ENCODE measurements at regions not wholly inside any gene's neighbourhood (a gene's known extent, or its start where the extent isn't known, plus 50 kb on each side); places are given as distances from the start of the nearest gene placed in this dataset.
A peak's percentile ranks its signal among the peaks of the same experiment; 100 is the strongest.

DNA sequence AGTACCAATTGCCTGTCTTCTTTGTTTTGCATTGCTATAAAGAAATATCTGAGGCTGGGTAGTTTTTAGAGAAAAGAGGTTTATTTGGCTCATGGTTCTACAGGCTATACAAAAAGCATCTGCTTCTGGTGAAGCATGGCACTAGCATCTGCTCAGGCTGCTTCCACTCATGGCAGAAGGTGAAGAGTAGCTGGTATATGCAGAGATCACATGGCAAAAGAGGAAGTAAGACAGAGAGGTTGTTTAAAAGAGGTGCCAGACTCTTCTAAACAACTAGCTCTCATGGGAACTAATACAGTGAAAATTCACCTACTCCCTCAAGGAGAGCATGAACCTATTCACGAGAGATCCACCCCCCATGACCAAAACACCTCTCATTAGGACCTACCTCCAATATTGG, 56.7 kb upstream of the GUCA2B start:
- no peak for DNase-seq

DNA sequence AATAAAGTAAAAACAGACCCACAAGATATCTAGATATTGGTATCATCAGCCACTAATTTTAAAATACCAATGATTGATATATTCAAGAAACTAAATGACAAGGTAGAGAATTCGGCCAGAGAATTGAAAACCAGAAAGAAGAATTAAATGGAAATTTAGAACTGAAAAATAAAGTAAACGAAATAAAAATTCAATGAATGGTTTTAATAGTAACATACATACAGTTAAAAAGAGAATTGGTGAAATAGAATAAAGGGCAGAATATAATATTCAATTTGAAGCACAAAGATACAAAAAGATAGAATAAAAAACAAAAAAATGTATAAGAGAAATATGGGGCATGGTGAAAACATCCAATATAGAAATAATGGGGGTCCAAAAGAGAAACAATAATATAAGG, 64.0 kb upstream of the GUCA2B start:
- no peak for DNase-seq

DNA sequence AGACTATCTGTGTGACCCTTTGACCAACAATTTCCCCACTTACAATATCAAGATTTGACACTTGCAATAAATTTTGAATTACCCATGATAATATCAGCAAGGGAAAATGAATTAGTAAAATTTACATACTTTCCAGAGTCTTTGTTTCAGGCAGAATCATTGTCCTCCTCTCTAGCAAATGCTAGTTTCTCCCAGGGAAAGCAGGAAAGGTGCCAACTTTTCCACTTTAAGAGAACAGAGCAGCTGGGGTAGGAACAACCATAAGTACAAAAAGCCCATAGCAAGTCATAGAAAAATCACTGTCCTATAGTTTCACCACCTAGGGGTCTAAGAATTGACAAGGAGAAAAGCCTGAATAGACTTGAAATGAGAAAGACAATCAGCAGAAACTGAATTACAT, 67.1 kb upstream of the GUCA2B start:
- no peak for DNase-seq

DNA sequence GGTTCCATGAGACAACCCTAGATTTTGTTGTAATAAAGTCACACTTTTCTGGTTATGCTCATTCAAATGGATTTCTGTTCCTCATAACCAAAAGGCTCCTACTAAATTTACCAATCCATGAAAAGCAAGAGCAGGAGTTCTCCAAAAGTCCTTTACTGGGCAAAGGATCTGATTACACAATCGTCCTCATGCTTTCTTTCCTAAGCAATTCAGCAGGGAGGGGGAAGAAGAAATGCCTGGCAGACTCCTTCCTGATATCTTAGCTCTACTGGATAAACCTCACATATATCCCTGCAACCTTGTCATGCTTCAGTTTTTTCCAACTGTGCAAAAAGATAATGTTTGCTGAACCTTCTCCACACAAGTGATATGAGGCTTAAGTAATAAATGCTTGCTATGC, 67.6 kb upstream of the GUCA2B start:
- no peak for DNase-seq

DNA sequence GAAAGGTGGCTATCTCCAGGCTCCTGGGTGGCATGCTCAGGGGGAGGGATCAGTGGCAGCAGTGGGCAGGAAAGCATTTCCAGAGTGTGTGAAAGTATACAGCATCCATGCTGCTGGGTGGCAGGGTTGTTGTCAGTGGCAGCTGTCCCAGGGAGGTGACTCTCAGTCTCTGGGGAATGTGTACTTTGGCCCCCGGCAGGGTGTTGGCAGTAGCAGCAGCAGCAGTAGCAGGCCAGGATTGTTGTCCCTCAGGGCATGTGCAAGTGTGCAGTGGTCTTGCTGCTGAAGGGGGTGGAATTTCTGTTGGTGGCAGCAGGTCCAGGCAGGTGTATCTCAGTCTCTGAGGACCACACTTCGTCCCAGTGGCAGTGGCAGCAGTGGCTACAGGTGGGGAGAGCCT, 71.7 kb upstream of the GUCA2B start:
- DNase-seq = no peak

DNA sequence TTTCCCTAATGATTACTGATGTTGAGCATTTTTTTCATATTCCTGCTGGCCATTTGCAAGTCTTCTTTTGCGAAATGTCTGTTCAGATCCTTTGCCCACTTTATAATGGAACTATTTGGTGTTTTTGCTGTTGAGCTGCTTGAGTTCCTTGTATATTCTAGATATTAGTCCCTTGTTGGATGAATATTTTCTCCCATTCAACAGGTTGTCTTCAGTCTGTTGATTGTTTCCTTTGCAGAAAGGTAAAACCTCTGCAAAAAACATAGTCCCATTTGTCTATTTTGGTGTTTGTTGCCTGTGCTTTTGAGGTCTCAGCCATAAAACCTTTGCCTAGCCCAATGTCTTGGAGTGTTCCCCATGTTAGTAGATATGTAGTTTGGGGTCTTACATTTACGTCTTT, 78.0 kb upstream of the GUCA2B start:
- DNase-seq = no peak

DNA sequence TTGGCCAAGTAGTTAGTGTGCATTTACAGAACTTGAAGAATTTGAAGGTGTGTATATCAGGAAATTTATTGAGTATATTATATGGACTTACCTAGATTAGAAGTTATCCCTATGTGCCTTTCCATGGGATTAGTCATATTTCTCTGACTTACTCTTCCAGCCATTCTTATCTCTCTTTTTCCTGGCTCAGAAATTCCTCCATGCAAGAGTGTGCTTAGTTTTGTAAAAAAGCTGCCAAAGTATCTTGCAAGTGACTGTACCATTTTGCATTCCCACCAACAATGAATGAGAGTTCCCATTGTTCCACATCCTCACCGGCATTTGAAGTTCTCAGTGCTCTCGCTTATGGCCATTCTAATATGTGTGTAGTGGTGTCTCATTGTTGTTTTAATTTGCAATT, 82.2 kb upstream of the GUCA2B start:
- DNase-seq = no peak

DNA sequence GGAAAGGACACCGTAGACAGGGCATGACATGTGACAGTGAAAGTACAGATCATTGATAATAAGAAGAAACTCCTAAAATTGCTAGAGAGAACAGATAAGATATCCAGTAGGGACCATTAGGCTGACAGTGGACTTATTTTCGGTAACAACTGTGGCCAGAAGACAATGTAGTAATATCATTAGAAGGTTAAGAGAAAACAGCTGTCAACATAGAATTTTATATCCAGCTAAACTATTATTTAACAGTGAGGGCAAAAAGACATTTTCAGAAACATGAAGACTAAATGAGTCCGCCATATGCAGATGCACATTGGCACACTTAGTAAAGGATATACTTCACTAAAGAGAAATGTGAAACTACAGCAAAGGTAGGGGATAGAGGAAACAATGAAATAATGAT, 95.4 kb upstream of the GUCA2B start:
- DNase-seq = no peak

DNA sequence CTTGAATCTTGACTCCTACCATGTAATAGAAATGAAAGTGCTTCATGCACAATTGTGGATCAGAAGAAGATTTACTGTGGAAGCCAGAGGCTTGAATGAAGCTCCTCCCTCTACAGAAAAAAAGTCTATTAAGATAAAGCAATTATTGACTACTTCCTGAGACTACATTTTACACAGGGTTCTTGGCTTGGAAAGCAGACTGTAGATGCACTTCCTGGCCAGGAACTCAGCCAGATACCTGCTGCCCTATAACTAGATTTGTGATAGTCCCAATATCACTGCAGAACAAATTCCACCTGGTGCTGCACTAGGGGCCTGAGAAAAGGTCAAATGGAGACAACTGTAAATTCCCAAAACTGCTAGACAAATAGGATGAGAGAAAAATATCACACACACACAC, 96.8 kb upstream of the GUCA2B start:
- DNase-seq = no peak

DNA sequence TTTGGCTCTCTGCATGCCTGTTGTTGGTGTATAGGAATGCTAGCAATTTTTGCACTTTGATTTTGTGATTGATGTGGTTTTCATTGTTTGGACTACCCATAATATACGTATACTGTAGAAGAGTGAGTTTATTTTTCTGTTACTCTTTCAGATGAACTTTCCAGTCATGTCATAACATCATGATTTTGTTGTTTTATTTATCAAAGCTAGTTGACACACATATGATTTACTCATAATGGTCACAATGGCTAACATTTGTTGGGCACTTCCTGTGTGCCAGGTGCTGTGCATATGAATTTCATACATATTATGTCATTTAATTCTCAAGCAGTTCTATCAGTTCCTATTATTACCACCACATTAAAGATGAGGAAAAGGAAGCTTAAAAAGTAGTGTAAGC, 98.1 kb upstream of the GUCA2B start:
- no peak for DNase-seq

DNA sequence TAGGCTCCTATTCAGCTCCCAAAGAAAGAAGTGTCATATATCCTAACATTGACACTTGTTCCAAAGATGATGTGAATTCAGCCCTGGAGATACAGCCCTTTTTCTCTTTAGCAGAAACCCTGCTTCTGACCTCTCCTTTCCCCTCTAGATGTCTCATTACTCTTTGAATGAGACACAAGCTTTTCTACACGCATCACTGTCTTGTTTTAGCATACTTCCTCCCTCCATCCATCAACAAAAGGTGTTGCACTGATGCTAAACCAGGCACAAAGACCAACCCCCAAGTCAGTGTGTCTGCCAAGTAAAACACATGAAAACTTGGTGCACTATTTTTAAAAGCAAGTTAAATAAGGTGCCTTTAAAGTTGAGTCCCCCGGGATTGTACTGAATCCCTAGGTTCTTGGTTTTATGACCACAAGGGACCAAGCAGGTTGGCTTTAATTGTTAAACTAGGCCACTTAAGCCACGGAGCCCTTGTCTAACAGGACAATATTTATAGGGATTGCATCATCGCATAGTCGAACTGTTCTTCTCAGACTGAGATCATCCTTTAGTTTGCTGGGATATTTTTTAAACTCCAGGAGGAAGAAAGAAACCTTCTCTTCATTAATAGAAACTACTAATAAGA, 101.0 kb upstream of the GUCA2B start:
- no peak for DNase-seq

DNA sequence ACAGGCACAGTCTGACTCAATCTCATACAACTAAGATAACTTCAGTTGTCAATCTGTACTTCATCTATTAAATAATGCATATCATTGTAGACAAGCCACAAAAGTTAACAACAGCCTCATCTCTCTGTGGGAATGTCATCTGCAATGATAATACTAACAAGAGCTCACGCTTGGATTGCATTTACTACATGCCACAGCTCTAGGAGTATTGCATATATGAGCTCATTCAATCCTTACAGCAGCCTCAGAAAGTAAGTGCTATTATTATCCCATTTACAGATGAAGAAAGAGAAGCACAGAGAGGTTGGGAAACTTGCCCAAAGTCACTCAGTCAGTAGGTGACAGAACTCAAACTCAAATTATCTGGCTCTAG, 105.7 kb upstream of the GUCA2B start:
- no peak for DNase-seq

DNA sequence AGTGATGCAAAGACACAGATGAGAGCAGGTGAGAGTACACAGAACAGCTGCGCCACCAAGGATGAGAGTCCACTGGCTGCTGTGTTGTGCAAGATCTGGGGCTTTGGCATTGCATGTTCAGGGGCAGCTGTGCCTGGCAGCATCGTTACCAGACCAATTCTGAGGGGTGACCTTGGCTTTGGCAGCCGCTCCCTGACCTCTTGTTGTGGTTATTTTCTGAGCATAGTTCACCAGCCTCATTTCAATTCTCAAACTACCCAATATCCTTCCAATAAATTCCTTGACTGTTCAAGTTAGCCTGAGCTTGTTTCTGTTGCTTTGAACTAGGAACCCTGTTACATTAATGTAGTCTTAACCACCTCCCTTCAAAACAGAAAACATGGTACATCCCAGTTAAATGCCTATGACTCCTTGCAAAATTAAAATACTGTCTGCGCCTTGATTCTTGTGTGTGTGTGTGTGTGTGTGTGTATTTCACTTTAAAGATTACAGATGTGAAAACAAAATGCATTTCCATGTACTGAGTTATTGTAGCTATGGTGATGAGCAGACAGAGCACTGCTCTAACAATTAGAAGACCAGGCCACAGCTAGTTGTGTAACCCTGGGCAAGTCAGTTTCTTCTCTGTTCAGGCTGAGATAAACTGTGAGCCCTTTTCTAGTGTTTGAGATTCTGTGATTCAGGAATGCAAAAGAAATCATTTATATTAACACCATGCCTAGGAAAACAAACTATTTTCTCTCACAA, 106.3 kb upstream of the GUCA2B start:
- no peak for DNase-seq

DNA sequence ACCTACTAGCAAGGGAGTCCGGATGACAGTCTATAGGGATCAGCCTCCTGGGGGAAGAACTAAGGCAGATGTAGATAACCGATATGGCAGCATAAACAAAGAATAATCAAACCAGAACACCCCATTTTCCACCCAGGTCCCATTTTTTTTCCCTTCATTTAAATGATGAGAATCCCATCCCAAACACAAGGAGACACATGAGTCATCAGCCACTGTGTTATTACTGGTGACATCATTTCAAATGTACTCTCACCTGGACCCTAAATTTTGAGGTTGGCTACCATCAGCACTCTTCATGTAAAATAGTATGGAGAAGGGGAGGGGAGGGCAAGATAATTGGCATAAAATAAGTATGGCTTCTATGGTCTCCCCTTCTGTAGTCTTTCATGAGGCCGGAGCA, 108.9 kb upstream of the GUCA2B start:
- no peak for DNase-seq

DNA sequence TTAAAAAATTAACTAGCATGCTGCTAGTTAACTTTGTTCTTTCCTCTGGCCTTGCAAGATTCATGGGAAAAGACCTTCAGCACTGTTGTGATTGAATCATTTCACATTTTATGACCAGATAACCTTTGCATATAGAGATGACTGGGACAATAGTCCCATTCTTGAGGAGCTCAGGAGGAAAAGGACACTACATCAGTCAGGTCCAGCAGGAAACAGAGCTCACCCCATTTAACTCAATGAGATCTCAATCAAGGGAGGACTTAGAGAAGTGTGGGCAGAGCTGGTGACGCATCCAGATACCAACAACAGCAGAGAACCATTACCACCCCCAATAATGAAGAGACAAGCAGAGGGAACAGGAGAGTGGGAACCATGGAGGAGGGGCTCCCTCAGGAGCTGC, 109.4 kb upstream of the GUCA2B start:
- no peak for DNase-seq

DNA sequence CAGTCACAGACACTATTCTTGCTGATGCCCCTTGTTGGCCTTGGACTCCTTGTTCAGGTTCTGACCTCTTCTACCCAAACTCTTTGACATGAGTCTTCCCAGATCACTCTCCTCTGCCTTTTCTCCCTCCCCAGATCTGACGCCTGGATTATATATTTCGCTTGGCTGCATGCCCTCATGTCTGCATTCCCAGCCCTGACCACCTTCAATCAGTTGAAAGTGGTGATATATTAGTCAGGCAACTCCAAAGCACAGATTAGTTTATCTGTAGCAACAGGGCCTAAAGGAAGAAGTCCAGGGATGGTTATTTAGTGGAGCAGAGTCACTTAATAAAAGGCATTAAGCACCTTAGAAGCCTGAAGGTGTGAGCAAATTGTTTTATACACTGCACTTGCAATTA, 110.0 kb upstream of the GUCA2B start:
- DNase-seq = no peak

DNA sequence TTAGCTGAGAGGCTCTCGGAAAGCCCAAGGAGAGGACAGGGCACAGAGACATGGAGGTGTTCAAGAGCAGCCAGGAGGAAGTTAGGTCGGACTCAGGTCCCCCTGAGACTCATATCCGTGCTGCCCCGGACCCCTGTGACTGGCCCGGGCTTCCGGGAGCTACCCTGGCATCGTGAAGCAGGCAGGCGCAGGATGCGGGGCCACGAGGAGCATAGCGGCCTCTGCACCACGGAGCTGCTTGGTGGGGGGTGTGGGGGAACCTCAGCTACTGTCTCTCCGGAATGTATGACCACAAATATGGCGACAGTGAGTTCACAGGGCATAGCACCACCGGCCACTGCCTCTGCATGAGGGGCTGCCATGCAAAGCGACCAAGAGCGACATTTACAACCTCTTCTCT, 112.2 kb upstream of the GUCA2B start:
- no peak for DNase-seq

DNA sequence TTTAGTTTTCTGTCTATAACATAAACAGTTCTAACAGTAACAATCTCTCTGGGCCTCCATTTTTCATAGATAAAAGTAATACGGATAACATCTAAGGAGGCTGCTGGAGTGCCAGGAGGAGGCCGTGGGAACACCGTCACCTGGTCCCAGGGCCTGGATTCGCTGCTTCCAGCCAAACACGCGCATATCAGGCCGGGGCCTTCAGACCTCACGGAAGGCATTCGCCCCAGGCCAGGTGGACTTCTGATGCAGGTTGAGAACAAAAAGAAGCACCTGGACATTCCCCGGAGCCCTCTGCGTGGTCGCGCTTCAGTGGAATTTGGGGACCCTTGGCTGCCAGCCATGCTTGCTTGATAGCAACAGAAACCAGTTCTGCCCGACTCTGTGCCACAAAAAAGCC, 113.1 kb upstream of the GUCA2B start:
- no peak for DNase-seq

DNA sequence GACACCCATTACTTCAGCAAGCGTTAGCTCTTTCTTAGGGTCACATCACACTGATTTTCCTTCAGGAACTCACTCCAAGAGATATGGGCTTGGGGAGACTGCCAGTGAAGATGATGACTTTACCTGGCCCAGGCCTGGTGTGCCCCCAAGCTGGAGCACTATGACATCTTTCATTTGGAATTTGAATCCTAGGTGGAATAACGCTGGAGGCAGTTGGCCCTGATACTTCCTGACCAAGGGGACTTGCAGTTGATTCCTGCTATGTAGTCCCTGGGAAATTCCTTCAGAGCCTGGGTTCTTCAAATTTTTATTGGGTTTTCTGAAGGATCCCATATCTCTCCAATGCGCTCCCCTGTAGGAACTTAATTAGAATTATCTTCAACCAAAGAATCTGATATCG, 114.9 kb upstream of the GUCA2B start:
- DNase-seq = no peak

DNA sequence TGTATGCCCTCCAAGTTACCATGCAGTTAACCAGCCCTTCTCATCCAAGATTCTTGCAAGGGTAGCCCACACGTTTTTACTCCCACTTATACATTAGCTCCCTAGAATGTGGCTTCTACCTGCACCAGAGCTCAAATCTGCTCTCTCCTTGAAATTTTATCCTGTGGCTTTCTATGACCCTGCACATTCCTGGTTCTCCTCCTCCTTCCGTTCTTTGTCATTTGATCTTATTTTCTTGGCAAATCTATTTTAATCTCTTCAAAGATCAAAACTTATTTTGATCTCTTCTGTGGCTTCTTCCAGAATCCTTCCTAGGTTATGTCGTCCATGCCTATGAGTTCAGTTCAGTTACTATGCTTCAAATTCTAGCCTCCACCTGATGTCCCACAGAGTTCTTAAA, 115.6 kb upstream of the GUCA2B start:
- DNase-seq = no peak

DNA sequence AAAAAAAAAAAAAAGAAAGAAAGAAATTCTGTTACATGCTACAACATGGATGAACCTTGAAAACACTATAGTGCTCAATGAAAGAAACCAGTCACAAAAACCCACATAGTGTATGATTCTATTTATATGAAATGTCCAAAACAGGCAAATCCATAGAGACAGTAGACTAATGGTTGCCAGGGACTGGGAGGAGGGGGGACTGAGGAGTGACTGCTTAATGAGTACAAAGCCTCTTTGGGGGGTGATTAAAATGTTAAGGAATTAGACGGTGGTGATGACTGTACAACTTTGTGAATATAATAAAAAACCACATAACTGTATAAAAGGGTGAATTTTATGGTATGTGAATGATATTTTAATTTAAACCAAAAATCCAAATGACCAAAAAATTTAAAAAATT, 116.0 kb upstream of the GUCA2B start:
- DNase-seq = no peak

DNA sequence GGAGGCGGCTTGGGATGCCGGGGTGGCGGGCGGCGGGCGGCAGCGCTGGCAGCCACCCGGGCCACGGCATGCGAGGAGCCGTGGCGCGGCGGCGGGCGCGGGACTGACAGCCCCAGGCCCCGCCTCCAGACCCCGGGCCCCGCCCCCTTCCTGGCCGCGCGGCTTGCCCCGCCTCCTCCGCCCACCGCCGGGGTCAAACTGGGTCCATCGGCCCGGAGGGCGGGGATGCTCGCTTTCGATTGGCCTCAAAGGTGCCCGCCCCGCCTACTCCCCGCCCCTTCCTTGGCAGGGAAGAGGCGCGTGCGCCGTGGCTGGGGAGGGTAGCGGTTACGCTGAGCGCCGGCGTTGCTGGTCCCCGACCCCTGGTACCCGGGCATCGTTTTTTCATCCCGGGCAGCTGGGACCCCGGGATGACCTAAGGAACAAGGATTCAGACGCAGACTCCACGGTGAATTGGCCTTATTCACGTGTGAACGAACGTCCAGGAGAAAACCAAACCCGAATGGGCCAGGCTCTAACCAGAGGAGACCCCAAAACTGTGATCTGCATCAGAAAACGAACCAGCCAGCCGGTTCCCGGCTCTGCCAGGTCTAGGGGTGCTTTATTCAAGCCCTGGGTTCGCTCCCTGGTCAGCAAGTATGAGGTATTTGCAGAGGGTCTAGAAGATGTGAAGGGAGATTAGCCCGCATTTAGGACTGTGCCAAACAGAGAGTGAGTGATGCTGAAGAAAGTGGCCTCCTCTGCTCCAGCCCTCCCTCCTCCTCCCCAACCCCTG, 117.2 kb upstream of the GUCA2B start:
- peak; percentile 91 for DNase-seq

DNA sequence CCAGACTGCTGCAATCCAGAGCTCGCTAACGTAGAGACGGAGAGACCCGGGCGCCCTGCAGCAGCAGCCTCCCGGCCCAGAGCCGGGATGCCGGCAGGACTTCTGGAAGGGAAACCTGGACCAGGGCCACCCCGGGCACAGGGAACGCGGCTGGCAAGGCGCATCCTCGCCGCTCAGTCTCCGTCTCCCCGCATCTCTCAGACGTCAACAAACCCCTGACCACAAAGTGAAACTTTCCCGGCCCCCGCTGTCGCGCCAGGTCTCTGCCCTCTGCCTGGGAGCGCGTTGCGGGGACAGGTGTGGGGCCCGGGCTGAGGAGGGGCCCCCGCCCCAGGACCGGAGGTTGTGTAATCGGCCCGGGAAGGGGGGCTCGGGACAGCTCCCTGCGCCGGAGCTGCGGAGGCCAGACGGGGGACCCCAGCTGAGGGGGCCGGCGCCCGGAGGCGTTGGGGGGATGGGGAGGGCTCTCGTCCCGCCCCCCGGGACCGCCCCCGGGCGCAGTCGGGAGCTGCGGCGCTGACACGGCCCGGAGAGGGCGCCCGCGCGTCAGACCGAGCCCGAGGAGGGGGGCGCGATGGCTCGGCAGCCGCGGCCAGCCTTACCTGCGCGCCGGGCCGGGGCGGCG, 116.6 kb upstream of the HIVEP3 start:
- peak; percentile 48 for DNase-seq

DNA sequence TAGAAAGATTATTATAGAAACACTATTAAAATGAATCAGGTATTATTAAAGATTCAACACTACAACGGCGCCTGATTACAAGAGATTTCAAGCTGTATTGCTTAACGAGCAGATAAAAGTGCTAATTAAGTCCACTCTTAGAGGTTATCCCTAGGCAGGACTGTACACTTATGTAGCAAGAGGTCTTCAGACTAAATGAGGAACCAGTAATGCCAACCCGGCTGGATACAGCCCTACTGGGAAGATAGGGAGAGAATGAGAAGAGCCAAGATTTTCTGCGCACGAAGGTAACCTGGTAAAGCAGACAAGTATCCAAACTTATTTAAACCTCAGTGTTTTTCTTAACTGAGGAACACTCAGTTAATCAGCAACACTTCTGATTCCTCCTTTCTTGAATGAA, 115.7 kb upstream of the HIVEP3 start:
- DNase-seq = no peak

All from COR-L47 (cell line).